Stomach (tissue), 8 donors: ENCODE measurements at regions not wholly inside any gene's neighbourhood (a gene's known extent, or its start where the extent isn't known, plus 50 kb on each side); places are given as distances from the start of the nearest gene placed in this dataset.

Experiments
- DNase-seq, 2 donors: peaks; one replicate each; pipeline versions ENCODE4 v3.0.0 to v3.0.0-alpha.2; 2013 to 2019
- H3K27ac ChIP-seq, 5 donors: fragments of 200-600 bp in 4 of 5; sonication (generic) in 4 of 5; one replicate each; pipeline ENCODE4 v1.5.1; 2013 to 2019; ENCODE audit warnings: mild to moderate bottlenecking in 1 of 5, moderate library complexity in 1 of 5
- H3K27me3 ChIP-seq, 3 donors: fragments of 200-600 bp; sonication (generic); one replicate each; pipeline ENCODE4 v1.5.1; 2017 to 2019; ENCODE audit warnings: mixed run types in 1 of 3
- H3K36me3 ChIP-seq, 4 donors: fragments of 200-600 bp; sonication (generic); 1 replicate in 3 of 4; 2 replicates in 1 of 4; pipeline ENCODE4 v1.5.1; 2016 to 2019
- H3K4me1 ChIP-seq, 4 donors: fragments of 200-600 bp; sonication (generic); one replicate each; pipeline ENCODE4 v1.5.1; 2016 to 2019
- H3K4me3 ChIP-seq, 4 donors: fragments of 200-600 bp; sonication (generic) in 3 of 4; one replicate each; pipeline ENCODE4 v1.5.1; 2016 to 2019; ENCODE audit warnings: mild to moderate bottlenecking in 1 of 4
- H3K9me3 ChIP-seq, 4 donors: fragments of 200-600 bp; sonication (generic); one replicate each; pipeline ENCODE4 v1.5.1; 2016 to 2019
- CTCF ChIP-seq, 7 experiments: fragments of 450-650 bp in 4 of 7; fragments of 200-600 bp in 3 of 7; sonication (generic) in 3 of 7; IDR thresholded peaks; one replicate each; pipeline ENCODE4 v1.5.1; 2016 to 2019; ENCODE audit warnings: antibody characterized with exemption in 7 of 7, control low read depth in 2 of 7, mild to moderate bottlenecking in 1 of 7
- EP300 ChIP-seq: sonication (generic); formaldehyde crosslinking; IDR thresholded peaks from one replicate; pipeline ENCODE4 v1.6.1; 2017; ENCODE audit warnings: antibody characterized with exemption
- POLR2A ChIP-seq, 4 donors: fragments of 450-650 bp; IDR thresholded peaks; one replicate each; pipeline ENCODE4 v1.6.1; 2016; ENCODE audit warnings: antibody characterized with exemption in 4 of 4, control low read depth in 2 of 4, mild to moderate bottlenecking in 1 of 4, moderate library complexity in 1 of 4
- POLR2AphosphoS5 ChIP-seq, 3 donors: sonication (generic); formaldehyde crosslinking; IDR thresholded peaks; one replicate each; pipeline ENCODE4 v1.6.1; 2016; ENCODE audit warnings: antibody characterized with exemption in 3 of 3
- WGBS, 5 donors: extraction: QIAGEN DNeasy Blood & Tissue Kit in 3 of 5; methylation state at CpG; one replicate each; pipeline versions ENCODE4 v1.1.5 to v1.1.7; 2013 to 2018; 5-methylcytosine and 5-hydroxymethylcytosine counted together
- intact Hi-C: fragments of 100-400 bp; cut with DNase I; formaldehyde crosslinking; loops from one replicate; pipeline ENCODE4 v1.15.1; 2023; ENCODE audit warnings: low total_unique reads
- donor health status: healthy with polysubstance abuse.
- donor health status: Bipolar disorder and iron deficiency.
- donor health status: healthy.

GRCh38 chr2:24418166-24418841 lies 58.0 kb upstream of the ITSN2 start:
- H3K27me3 ChIP-seq: no peaks in the 10 kb centered on the region
- H3K9me3 ChIP-seq: no peaks in the 10 kb centered on the region
- intact Hi-C loops: no loop called here
- no peak overlapping the region for H3K4me3 ChIP-seq
- no peak for DNase-seq
- peaks cover 0 to 4% (median 0%) of the 10 kb centered on the region in 4 donors for H3K4me1 ChIP-seq
- no peak overlapping the region for H3K27ac ChIP-seq
- H3K36me3 ChIP-seq: no peaks in the 10 kb centered on the region
- WGBS, 5 donors: 80 to 91% (median 84%) methylated on average over 2 of the region's 2 CpGs
- TF ChIP-seq EP300 (no peak), POLR2AphosphoS5 (IDR thresholded peaks at IDR 0.05) (no peak), CTCF (IDR thresholded peaks at IDR 0.05) (no peak), POLR2A (IDR thresholded peaks at IDR 0.05) (no peak)

GRCh38 chr2:24412812-24413211 lies 52.5 kb upstream of the ITSN2 start:
- WGBS, 5 donors: 92 to 96% (median 95%) methylated on average over 3 of the region's 3 CpGs
- TF ChIP-seq EP300 (no peak), POLR2A (IDR thresholded peaks at IDR 0.05) (no peak), CTCF (IDR thresholded peaks at IDR 0.05) (no peak), POLR2AphosphoS5 (IDR thresholded peaks at IDR 0.05) (no peak)
- DNase-seq: no peak
- Histone ChIP-seq H3K27me3 (peaks cover 0 to 12% (median 5%) of the 10 kb centered on the region in 3 donors), H3K4me3 (no peak overlapping the region), H3K36me3 (no peaks in the 10 kb centered on the region), H3K27ac (no peak overlapping the region), H3K9me3 (no peaks in the 10 kb centered on the region), H3K4me1 (no peaks in the 10 kb centered on the region)
- intact Hi-C loops: loop anchor here (5.0 kb wide), 1 partner anchor 414 kb away; no protein-coding TSS in a partner anchor

GRCh38 chr2:24411488-24412151 lies 51.3 kb upstream of the ITSN2 start:
- intact Hi-C loops: loop anchor here (5.0 kb wide), 1 partner anchor 416 kb away; no protein-coding TSS in a partner anchor
- Histone ChIP-seq H3K27me3 (peaks cover 0 to 12% (median 5%) of the 10 kb centered on the region in 3 donors), H3K27ac (no peak overlapping the region), H3K4me3 (no peak overlapping the region), H3K9me3 (no peaks in the 10 kb centered on the region), H3K4me1 (no peaks in the 10 kb centered on the region), H3K36me3 (no peaks in the 10 kb centered on the region)
- WGBS, 5 donors: 88 to 94% (median 91%) methylated on average over 4 of the region's 4 CpGs
- TF ChIP-seq POLR2AphosphoS5 (IDR thresholded peaks at IDR 0.05) (no peak), CTCF (IDR thresholded peaks at IDR 0.05) (no peak), EP300 (no peak), POLR2A (IDR thresholded peaks at IDR 0.05) (no peak)
- no peak for DNase-seq

GRCh38 chr2:24410976-24411375 lies 50.6 kb upstream of the ITSN2 start:
- Histone ChIP-seq H3K36me3 (no peaks in the 10 kb centered on the region), H3K9me3 (no peaks in the 10 kb centered on the region), H3K27me3 (peaks cover 0 to 12% (median 5%) of the 10 kb centered on the region in 3 donors), H3K27ac (no peak overlapping the region), H3K4me3 (no peak overlapping the region), H3K4me1 (no peaks in the 10 kb centered on the region)
- WGBS, 5 donors: 81 to 90% (median 84%) methylated on average over 2 of the region's 2 CpGs
- intact Hi-C loops: loop anchor here (5.0 kb wide), 1 partner anchor 416 kb away; no protein-coding TSS in a partner anchor
- TF ChIP-seq EP300 (no peak), CTCF (IDR thresholded peaks at IDR 0.05) (no peak), POLR2AphosphoS5 (IDR thresholded peaks at IDR 0.05) (no peak), POLR2A (IDR thresholded peaks at IDR 0.05) (no peak)
- no peak for DNase-seq
